K562 (cell line): ENCODE measurements at regions not wholly inside any gene's neighbourhood (a gene's known extent, or its start where the extent isn't known, plus 50 kb on each side); places are given as distances from the start of the nearest gene placed in this dataset.

ENCODE experiments used
- BRD9 ChIP-seq: fragments of 450-650 bp; IDR thresholded peaks from 2 replicates; pipeline ENCODE4 v1.6.1; 2018; ENCODE audit warnings: low read depth; ENCODE audit not compliant: partially characterized antibody
- CCNT2 ChIP-seq: IDR thresholded peaks from 2 replicates; pipeline ENCODE4 v1.6.1; 2011; ENCODE audit warnings: borderline replicate concordance, low read depth, mild to moderate bottlenecking, moderate library complexity, mixed read lengths, low read length; ENCODE audit not compliant: insufficient read length; ENCODE audit errors: extremely low read depth
- HDAC2 ChIP-seq: fragments of 450-650 bp; IDR thresholded peaks from 2 replicates; pipeline ENCODE4 v1.6.1; 2016; ENCODE audit warnings: mild to moderate bottlenecking
- HNRNPK ChIP-seq: fragments of 200-400 bp; formaldehyde crosslinking; IDR thresholded peaks from one replicate; pipeline ENCODE4 v1.6.1; 2018; ENCODE audit warnings: mild to moderate bottlenecking, low read depth, low read length; ENCODE audit not compliant: poor library complexity, severe bottlenecking
- MAFF ChIP-seq: IDR thresholded peaks from 2 replicates; pipeline ENCODE4 v1.6.1; 2012; ENCODE audit warnings: low read length, improper control_type of control experiment
- MBD1 ChIP-seq: fragments of 250-450 bp; sonication (Bioruptor Pico); IDR thresholded peaks from 2 replicates; pipeline ENCODE4 v1.8.0; 2022; ENCODE audit warnings: inconsistent platforms
- NCOR1 ChIP-seq: fragments of 450-650 bp; IDR thresholded peaks from 2 replicates; pipeline ENCODE4 v1.6.1; 2016; ENCODE audit warnings: mild to moderate bottlenecking, moderate library complexity
- NFIC ChIP-seq: fragments of 450-650 bp; IDR thresholded peaks from 2 replicates; pipeline ENCODE4 v1.6.1; 2017; ENCODE audit warnings: mild to moderate bottlenecking, inconsistent platforms
- NR2C2 ChIP-seq, 2 experiments: fragments of 200-800 bp in 1 of 2; sonication (Bioruptor generic) in 1 of 2; sonication (generic) in 1 of 2; formaldehyde crosslinking in 1 of 2; IDR thresholded peaks; 2 replicates each; pipeline versions ENCODE4 v1.6.1 to v1.8.0; 2016 to 2022; ENCODE audit warnings: mild to moderate bottlenecking in 1 of 2, missing compliant biosample characterization in 1 of 2, missing genetic modification characterization in 1 of 2, missing genetic modification reagents in 1 of 2
- POLR2H ChIP-seq: IDR thresholded peaks from 2 replicates; pipeline ENCODE4 v1.6.1; 2016; ENCODE audit warnings: missing genetic modification characterization, low read depth, mild to moderate bottlenecking, control low read depth, missing compliant biosample characterization, moderate library complexity
- SPI1 ChIP-seq: IDR thresholded peaks from 2 replicates; pipeline ENCODE4 v1.6.1; 2011; ENCODE audit warnings: low read depth, low read length, control low read depth, borderline replicate concordance
- ZBTB2 ChIP-seq: fragments of 450-650 bp; IDR thresholded peaks from 2 replicates; pipeline ENCODE4 v1.6.1; 2016; ENCODE audit warnings: antibody characterized with exemption
- ZBTB43 ChIP-seq: sonication (generic); formaldehyde crosslinking; IDR thresholded peaks from 2 replicates; pipeline ENCODE4 v1.8.0; 2023; ENCODE audit warnings: mild to moderate bottlenecking, missing genetic modification reagents
- ZFX ChIP-seq: sonication (generic); formaldehyde crosslinking; IDR thresholded peaks from 2 replicates; pipeline ENCODE4 v1.8.0; 2022; ENCODE audit warnings: mild to moderate bottlenecking, missing genetic modification reagents, moderate library complexity
- ZNF280B ChIP-seq: fragments of 250-450 bp; sonication (Bioruptor Pico); IDR thresholded peaks from 2 replicates; pipeline ENCODE4 v1.5.1; 2021; ENCODE audit warnings: mild to moderate bottlenecking
- TF ChIP-seq, protein P1 (sequence below), 2 experiments: IDR thresholded peaks; 2 replicates each; pipeline ENCODE4 v1.6.1; 2012; ENCODE audit warnings: improper control_type of control experiment in 2 of 2, low read depth in 2 of 2, low read length in 2 of 2, borderline replicate concordance in 1 of 2
- TF ChIP-seq, protein P2 (sequence below): fragments of 250-450 bp; sonication (Bioruptor Pico); IDR thresholded peaks from 2 replicates; pipeline ENCODE4 v1.8.0; 2021; ENCODE audit warnings: borderline replicate concordance, mild to moderate bottlenecking, moderate library complexity; ENCODE audit not compliant: poor library complexity, severe bottlenecking

- TF ChIP-seq MBD1 (CRISPR knock-in tag) (0 out of 2 replicates have a peak, but pooled peaks have one; percentile 27), CCNT2 (no peak), MAFF (no peak), HDAC2 (peak; percentile 23; the same call in 1 of the 2 replicates), HNRNPK (no peak), SPI1 (peak; percentile 98), BRD9 (no peak), POLR2H (no peak), NCOR1 (peak; percentile 16; the same call in 1 of the 2 replicates), ZBTB43 (CRISPR knock-in tag) (no peak), NR2C2 (CRISPR knock-in tag; IDR thresholded peaks at IDR 0.05) (peak; percentile 25; the same call in 1 of the 2 replicates), NR2C2 (tag; IDR thresholded peaks at IDR 0.05) (peak; percentile 79; the same call in 1 of the 2 replicates), ZFX (CRISPR knock-in tag) (peak; percentile 48), ZNF280B (CRISPR knock-in tag) (no peak), ZBTB2 (0 out of 2 replicates have a peak, but pooled peaks have one; percentile 5), NFIC (peak; percentile 94)
- TF ChIP-seq, protein P1, sequence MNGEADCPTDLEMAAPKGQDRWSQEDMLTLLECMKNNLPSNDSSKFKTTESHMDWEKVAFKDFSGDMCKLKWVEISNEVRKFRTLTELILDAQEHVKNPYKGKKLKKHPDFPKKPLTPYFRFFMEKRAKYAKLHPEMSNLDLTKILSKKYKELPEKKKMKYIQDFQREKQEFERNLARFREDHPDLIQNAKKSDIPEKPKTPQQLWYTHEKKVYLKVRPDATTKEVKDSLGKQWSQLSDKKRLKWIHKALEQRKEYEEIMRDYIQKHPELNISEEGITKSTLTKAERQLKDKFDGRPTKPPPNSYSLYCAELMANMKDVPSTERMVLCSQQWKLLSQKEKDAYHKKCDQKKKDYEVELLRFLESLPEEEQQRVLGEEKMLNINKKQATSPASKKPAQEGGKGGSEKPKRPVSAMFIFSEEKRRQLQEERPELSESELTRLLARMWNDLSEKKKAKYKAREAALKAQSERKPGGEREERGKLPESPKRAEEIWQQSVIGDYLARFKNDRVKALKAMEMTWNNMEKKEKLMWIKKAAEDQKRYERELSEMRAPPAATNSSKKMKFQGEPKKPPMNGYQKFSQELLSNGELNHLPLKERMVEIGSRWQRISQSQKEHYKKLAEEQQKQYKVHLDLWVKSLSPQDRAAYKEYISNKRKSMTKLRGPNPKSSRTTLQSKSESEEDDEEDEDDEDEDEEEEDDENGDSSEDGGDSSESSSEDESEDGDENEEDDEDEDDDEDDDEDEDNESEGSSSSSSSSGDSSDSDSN (IDR thresholded peaks at IDR 0.05; ENCODE audit: borderline replicate concordance in 1 of 2, low read depth in 2 of 2, low read length in 2 of 2): 0 out of 4 replicates have a peak, but pooled peaks of 1 of the 2 experiments have one; percentile 6
- TF ChIP-seq, protein P2, sequence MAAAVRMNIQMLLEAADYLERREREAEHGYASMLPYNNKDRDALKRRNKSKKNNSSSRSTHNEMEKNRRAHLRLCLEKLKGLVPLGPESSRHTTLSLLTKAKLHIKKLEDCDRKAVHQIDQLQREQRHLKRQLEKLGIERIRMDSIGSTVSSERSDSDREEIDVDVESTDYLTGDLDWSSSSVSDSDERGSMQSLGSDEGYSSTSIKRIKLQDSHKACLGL: no peak
These were observed 80.2 kb downstream of the NCOR2 start (continued) for GRCh38 chr12:124487066-124487833.
